ENCODE measurements at regions not wholly inside any gene's neighbourhood (a gene's known extent, or its start where the extent isn't known, plus 50 kb on each side); places are given as distances from the start of the nearest gene placed in this dataset.
A peak's percentile ranks its signal among the peaks of the same experiment; 100 is the strongest.

DNA sequence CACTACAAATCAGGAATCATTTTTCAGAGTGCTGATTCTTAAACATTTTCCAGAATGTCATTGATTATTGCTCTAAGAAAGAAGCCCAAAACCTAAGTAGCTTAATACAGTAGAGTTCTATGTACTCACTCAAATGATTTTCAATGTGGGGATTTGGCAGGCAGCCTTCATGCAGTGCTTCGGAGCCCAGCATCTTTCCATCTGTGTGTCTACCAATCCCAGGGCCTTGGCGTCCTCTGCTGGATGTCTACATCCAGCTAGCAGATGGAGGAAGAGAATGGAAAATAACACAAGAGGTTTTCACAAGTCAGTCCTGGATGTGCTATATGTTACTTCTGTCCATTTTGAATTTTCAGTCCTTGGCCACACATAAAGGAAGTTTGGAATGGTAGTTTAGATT lies 151.8 kb downstream of the RDH14 start:
- Histone ChIP-seq H3K9me3 (ENCODE audit: severe bottlenecking) (no peaks in the 10 kb centered on the region), H3K27me3 (ENCODE audit: insufficient read depth, low read depth, severe bottlenecking) (no peaks in the 10 kb centered on the region), H3K4me3 (ENCODE audit: low read depth, low read length) (no peak overlapping the region), H3K27ac (no peak overlapping the region), H3K36me3 (no peaks in the 10 kb centered on the region)
- DNase-seq, result no peak
- TF ChIP-seq, protein P1, sequence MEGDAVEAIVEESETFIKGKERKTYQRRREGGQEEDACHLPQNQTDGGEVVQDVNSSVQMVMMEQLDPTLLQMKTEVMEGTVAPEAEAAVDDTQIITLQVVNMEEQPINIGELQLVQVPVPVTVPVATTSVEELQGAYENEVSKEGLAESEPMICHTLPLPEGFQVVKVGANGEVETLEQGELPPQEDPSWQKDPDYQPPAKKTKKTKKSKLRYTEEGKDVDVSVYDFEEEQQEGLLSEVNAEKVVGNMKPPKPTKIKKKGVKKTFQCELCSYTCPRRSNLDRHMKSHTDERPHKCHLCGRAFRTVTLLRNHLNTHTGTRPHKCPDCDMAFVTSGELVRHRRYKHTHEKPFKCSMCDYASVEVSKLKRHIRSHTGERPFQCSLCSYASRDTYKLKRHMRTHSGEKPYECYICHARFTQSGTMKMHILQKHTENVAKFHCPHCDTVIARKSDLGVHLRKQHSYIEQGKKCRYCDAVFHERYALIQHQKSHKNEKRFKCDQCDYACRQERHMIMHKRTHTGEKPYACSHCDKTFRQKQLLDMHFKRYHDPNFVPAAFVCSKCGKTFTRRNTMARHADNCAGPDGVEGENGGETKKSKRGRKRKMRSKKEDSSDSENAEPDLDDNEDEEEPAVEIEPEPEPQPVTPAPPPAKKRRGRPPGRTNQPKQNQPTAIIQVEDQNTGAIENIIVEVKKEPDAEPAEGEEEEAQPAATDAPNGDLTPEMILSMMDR (IDR thresholded peaks at IDR 0.05; ENCODE audit: low read depth, low read length), result no peak

DNA sequence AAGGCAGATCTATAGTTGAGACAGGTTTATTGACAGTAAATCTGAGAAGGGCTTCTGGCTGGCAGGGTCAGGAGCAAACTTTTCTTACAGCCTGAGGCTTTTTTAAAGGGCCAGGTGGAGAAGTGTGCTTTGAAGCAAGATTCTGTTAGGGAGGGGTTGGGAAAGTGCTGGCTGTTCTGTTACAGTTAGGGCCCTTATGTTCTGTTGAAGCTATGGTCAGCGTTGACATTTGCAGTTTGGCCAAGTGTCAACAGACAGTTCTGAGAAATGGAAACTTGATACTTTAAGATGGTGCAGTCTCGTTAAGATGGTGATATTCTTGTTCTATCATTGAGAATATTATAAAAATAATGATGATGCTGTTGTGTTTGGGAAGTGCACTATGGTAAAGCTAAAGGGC lies 154.2 kb downstream of the RDH14 start:
- no peak for DNase-seq
- no peaks in the 10 kb centered on the region for H3K9me3 ChIP-seq (ENCODE audit: severe bottlenecking)
- H3K4me3 ChIP-seq (ENCODE audit: low read depth, low read length), result no peak overlapping the region
- H3K36me3 ChIP-seq, result no peaks in the 10 kb centered on the region
- H3K27ac ChIP-seq, result no peak overlapping the region
- H3K27me3 ChIP-seq (ENCODE audit: insufficient read depth, low read depth, severe bottlenecking), result no peaks in the 10 kb centered on the region
- TF ChIP-seq, protein P1 (IDR thresholded peaks at IDR 0.05; ENCODE audit: low read depth, low read length), result no peak

DNA sequence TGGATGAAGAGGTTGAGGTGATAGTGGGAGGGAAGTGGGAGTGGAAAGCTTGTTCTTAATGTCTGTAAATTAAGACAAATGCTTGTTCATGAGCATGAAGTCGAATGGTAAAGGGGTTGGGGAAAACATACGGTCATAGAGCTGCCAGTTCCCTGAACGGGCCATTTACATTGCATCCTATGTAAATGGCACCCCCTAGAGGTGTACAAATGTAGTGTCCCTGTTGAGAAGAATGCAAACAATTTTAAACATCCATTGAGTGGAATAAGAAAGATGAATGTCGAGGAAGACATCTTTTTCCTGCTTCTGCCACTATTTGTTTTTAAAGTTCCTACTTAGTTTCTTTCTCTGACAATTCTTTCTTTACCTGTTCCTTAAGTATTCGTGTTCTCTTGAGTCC lies 155.7 kb downstream of the RDH14 start:
- no peak overlapping the region for H3K4me3 ChIP-seq (ENCODE audit: low read depth, low read length)
- H3K36me3 ChIP-seq, result no peaks in the 10 kb centered on the region
- DNase-seq, result no peak
- H3K9me3 ChIP-seq (ENCODE audit: severe bottlenecking), result no peaks in the 10 kb centered on the region
- TF ChIP-seq, protein P1 (IDR thresholded peaks at IDR 0.05; ENCODE audit: low read depth, low read length), result peak; percentile 60
- peaks cover 5% of the 10 kb centered on the region for H3K27me3 ChIP-seq (ENCODE audit: insufficient read depth, low read depth, severe bottlenecking)
- no peak overlapping the region for H3K27ac ChIP-seq

DNA sequence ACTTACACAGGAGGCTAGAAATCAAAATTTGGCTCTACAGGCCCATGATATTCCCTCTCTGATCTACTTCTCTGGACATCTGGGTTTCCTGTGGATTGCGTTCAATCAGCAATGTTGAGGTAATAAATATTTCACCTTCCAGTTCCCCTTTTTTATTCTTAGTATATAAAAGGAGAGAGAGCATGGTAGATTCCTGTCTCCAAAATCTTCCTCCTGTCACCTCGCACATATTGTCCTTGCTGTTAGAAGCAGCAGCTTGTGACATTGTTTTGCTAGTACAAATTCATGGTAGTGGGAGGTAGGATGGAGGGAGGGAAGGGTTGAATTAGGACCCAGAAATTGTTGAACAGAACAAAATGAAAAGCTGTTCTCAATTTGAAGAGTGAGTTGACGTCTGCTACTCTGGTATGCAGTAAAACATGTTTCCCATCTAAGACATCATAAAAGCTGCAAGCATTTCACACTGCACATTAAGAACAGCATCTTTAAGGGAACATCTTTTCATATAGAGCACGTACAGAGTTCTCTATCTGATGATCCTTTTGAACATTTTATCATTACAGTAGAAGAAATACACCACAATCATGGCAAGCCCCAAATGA lies 156.4 kb downstream of the RDH14 start:
- H3K36me3 ChIP-seq, result no peaks in the 10 kb centered on the region
- H3K4me3 ChIP-seq (ENCODE audit: low read depth, low read length), result no peak overlapping the region
- peaks cover 9% of the 10 kb centered on the region for H3K27me3 ChIP-seq (ENCODE audit: insufficient read depth, low read depth, severe bottlenecking)
- TF ChIP-seq, protein P1 (IDR thresholded peaks at IDR 0.05; ENCODE audit: low read depth, low read length), result no peak
- H3K9me3 ChIP-seq (ENCODE audit: severe bottlenecking), result no peaks in the 10 kb centered on the region
- no peak overlapping the region for H3K27ac ChIP-seq
- DNase-seq, result no peak

DNA sequence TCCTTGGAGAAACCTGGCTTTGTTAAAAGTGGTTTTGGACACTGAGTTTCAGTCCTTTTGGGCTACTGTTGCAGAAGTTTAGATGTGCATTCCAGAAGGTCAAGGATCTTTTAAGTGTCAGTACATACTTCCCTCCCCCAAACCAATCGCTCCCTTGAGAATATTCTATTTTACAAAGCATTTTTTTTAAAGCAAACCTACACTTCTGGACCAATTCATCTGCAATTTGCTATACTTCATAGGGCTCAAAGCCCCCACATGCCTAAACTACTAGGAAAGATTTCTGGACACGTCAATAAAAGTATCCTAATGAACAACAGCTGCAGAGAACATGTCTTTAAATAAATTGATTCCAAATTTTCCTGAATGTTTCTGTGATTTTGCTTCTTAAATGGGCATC lies 157.6 kb downstream of the RDH14 start:
- Histone ChIP-seq H3K9me3 (ENCODE audit: severe bottlenecking) (no peaks in the 10 kb centered on the region), H3K27ac (no peak overlapping the region), H3K4me3 (ENCODE audit: low read depth, low read length) (no peak overlapping the region), H3K36me3 (no peaks in the 10 kb centered on the region), H3K27me3 (ENCODE audit: insufficient read depth, low read depth, severe bottlenecking) (peaks cover 9% of the 10 kb centered on the region)
- DNase-seq, result no peak
- TF ChIP-seq, protein P1 (IDR thresholded peaks at IDR 0.05; ENCODE audit: low read depth, low read length), result no peak

DNA sequence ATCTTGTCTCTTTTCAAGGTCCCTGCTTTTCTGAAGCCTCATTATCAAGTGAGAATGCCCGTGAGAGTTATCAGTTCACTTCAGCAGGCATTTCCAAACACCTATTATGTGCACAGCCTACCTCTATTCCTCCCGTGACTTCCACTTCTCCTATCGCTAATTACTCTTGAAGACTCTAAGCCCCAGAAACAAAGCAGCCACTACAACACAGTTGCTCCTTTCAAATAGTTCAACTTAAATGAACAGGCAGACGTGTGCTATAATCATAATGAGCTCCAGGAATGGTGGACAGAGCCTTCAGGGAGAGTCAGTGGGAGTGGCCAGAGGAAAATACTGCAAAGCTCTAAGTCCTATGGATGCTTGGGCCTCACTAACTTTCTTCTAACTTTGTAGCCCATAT lies 159.0 kb downstream of the RDH14 start:
- H3K36me3 ChIP-seq, result no peaks in the 10 kb centered on the region
- TF ChIP-seq, protein P1 (IDR thresholded peaks at IDR 0.05; ENCODE audit: low read depth, low read length), result no peak
- H3K27me3 ChIP-seq (ENCODE audit: insufficient read depth, low read depth, severe bottlenecking), result peaks cover 9% of the 10 kb centered on the region
- no peak overlapping the region for H3K27ac ChIP-seq
- DNase-seq, result no peak
- no peak overlapping the region for H3K4me3 ChIP-seq (ENCODE audit: low read depth, low read length)
- H3K9me3 ChIP-seq (ENCODE audit: severe bottlenecking), result no peaks in the 10 kb centered on the region

Data from WERI-Rb-1 (cell line).